ENCODE measurements at regions not wholly inside any gene's neighbourhood (a gene's known extent, or its start where the extent isn't known, plus 50 kb on each side); places are given as distances from the start of the nearest gene placed in this dataset.
A peak's percentile ranks its signal among the peaks of the same experiment; 100 is the strongest.

DNA sequence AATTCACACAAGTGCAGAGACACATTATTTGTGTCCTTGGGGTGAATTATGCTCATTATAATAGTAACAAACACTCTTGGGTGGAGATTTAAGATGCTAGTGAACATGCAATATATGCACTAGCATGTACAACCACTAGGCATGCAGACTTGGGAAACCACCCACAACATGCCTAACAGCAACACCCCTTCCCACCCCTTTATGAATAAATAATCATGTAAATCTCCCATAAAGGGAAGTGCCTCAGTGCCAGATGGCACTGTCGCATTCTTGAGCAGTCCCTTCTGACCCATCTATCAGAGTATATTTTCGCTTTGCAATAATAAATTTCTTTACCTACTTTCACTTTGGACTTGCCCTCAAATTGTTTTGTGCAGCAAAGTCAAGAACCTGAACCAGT lies 1362.2 kb downstream of the OLFM4 start:
- H3K4me3 ChIP-seq (ENCODE audit: low read depth, low read length) = no peak overlapping the region
- H3K27ac ChIP-seq (ENCODE audit: extremely low read depth, low read depth, low read length) = no peak overlapping the region
- no peaks in the 10 kb centered on the region for H3K4me1 ChIP-seq (ENCODE audit: control insufficient read depth, insufficient read depth, low read length)
- ChIA-PET POLR2A (no interaction called here), CTCF (no interaction called here)
- H3K36me3 ChIP-seq (ENCODE audit: control insufficient read depth in 2 of 2, insufficient read depth in 1 of 2, low read length in 2 of 2) = no peaks in the 10 kb centered on the region
- no peak for TF ChIP-seq ZNF157 (tag by site-specific recombination; IDR thresholded peaks at IDR 0.05)
- TF ChIP-seq ZNF335 (tag by site-specific recombination; conservative IDR thresholded peaks at IDR 0.05) = no peak
- no peaks in the 10 kb centered on the region for H3K9me3 ChIP-seq (ENCODE audit: control insufficient read depth, insufficient read depth, low read depth, low read length)

- H3K4me3 ChIP-seq (ENCODE audit: low read depth, low read length) = no peak overlapping the region
- H3K4me1 ChIP-seq (ENCODE audit: control insufficient read depth, insufficient read depth, low read length) = no peaks in the 10 kb centered on the region
- H3K9me3 ChIP-seq (ENCODE audit: control insufficient read depth, insufficient read depth, low read depth, low read length) = no peaks in the 10 kb centered on the region
- POLR2A ChIA-PET = no interaction called here
- H3K36me3 ChIP-seq (ENCODE audit: control insufficient read depth in 2 of 2, insufficient read depth in 1 of 2, low read length in 2 of 2) = no peaks in the 10 kb centered on the region
- H3K27ac ChIP-seq (ENCODE audit: extremely low read depth, low read depth, low read length) = no peak overlapping the region
- CTCF ChIA-PET = interaction anchor here (0.6 kb wide), 1 partner anchor 452 kb away, joined by 3 read pairs; no protein-coding TSS in a partner anchor
- TF ChIP-seq ZNF707 (tag by site-specific recombination; IDR thresholded peaks at IDR 0.05) (no peak), SETDB1 (IDR thresholded peaks at IDR 0.05; ENCODE audit: insufficient read length, low read length) (peak; percentile 47)
These were observed 1365.6 kb downstream of the OLFM4 start for GRCh38 chr13:54394085-54394700.

DNA sequence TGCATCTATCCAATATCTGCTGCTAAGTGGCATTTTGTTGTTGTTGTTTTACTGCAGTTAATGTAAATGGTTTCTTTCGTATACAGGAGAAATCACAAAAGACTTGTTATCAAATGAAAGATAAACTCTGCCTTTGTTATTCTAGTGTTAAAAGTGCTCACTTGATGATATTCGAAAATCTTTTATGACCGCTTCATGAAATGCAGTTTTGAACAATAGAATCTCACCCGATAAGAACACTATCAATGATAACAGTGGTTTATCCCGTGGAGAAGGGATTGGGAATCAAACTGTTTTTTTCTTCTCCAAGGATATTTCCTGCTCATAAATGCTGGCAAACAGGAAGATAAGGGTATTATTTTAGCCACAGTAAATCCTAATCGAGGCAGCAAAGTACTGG lies 1366.3 kb downstream of the OLFM4 start:
- Histone ChIP-seq H3K4me1 (ENCODE audit: control insufficient read depth, insufficient read depth, low read length) (no peaks in the 10 kb centered on the region), H3K27ac (ENCODE audit: extremely low read depth, low read depth, low read length) (no peak overlapping the region), H3K9me3 (ENCODE audit: control insufficient read depth, insufficient read depth, low read depth, low read length) (no peaks in the 10 kb centered on the region), H3K4me3 (ENCODE audit: low read depth, low read length) (no peak overlapping the region), H3K36me3 (ENCODE audit: control insufficient read depth in 2 of 2, insufficient read depth in 1 of 2, low read length in 2 of 2) (no peaks in the 10 kb centered on the region)
- POLR2A ChIA-PET = no interaction called here
- TF ChIP-seq TCF7L2 (IDR thresholded peaks at IDR 0.05; ENCODE audit: borderline replicate concordance, low read depth, low read length) = peak; percentile 51; the same call in 1 of the 2 replicates
- no peak for TF ChIP-seq ZNF214 (tag by site-specific recombination; IDR thresholded peaks at IDR 0.05; ENCODE audit: borderline replicate concordance)
- CTCF ChIA-PET = no interaction called here

DNA sequence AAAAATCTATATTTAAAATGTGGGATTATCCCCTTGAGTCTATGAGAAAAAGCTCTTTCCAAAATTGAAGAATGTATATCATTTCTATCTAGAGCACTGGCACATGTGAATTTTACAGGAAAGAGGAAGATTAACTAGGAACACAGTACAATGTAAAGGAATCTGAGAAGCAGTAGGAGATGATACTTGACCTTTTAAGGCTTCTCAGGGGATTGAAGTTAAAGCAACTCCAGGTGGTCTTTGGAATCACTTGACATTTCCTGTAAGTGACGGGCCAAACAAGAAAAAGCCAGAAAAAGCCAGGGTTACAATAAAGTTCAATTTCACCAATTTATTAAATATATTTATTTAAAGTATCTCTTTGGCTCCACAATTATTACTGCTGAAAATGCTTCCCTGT lies 1373.9 kb downstream of the OLFM4 start:
- CTCF ChIA-PET = no interaction called here
- no peaks in the 10 kb centered on the region for H3K36me3 ChIP-seq (ENCODE audit: control insufficient read depth in 2 of 2, insufficient read depth in 1 of 2, low read length in 2 of 2)

DNA sequence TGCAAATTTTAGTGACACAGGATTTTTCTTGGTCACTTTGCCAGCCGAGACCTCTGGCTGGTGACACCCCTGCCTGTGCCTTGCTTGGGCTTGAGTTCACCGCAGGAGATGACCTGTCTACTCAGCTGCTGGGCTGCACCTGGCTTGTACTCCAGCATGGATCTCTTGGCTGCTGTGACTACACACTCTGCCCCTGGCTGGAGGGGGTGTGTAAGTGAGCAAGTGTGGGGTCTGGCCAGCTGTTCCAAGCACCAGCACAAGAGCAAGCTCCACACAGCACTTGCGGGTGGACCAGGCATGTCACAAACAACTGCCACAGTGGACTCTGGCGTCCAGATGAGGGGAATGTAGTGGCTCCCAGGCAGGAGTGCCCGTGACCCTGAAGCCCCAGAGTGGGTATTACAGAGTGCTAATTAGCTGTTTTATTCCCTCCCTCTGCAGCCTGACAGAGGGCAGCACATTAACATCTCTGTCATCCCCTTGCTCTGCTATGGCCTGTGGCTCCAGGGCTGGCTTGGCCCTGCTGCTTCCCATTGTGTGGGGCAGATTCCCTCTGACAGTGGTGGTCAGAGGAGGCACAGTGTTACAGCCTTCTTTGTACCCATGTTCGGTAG lies 1387.2 kb downstream of the OLFM4 start:
- H3K27ac ChIP-seq (ENCODE audit: extremely low read depth, low read depth, low read length) = no peak overlapping the region
- ChIA-PET CTCF (no interaction called here), POLR2A (no interaction called here)
- no peaks in the 10 kb centered on the region for H3K36me3 ChIP-seq (ENCODE audit: control insufficient read depth in 2 of 2, insufficient read depth in 1 of 2, low read length in 2 of 2)
- no peak overlapping the region for H3K4me3 ChIP-seq (ENCODE audit: low read depth, low read length)
- H3K4me1 ChIP-seq (ENCODE audit: control insufficient read depth, insufficient read depth, low read length) = no peaks in the 10 kb centered on the region
- no peaks in the 10 kb centered on the region for H3K9me3 ChIP-seq (ENCODE audit: control insufficient read depth, insufficient read depth, low read depth, low read length)
- TF ChIP-seq ZNF768 (tag by site-specific recombination; IDR thresholded peaks at IDR 0.05) (no peak), ZNF26 (tag by site-specific recombination; IDR thresholded peaks at IDR 0.05) (no peak), ZNF132 (tag by site-specific recombination; IDR thresholded peaks at IDR 0.05; ENCODE audit: borderline replicate concordance) (no peak), ZNF211 (tag by site-specific recombination; IDR thresholded peaks at IDR 0.05; ENCODE audit: low read depth) (no peak), ZNF544 (tag by site-specific recombination; IDR thresholded peaks at IDR 0.05) (no peak), ZNF658 (tag by site-specific recombination; IDR thresholded peaks at IDR 0.05) (no peak), TSHZ1 (tag by site-specific recombination; IDR thresholded peaks at IDR 0.05; ENCODE audit: borderline replicate concordance) (no peak), ZNF610 (tag by site-specific recombination; IDR thresholded peaks at IDR 0.05; ENCODE audit: borderline replicate concordance) (no peak), ZNF16 (tag by site-specific recombination; IDR thresholded peaks at IDR 0.05; ENCODE audit: low read depth) (no peak), ZNF366 (tag by site-specific recombination; conservative IDR thresholded peaks at IDR 0.05) (no peak), ZIC2 (tag by site-specific recombination; IDR thresholded peaks at IDR 0.05) (no peak), ZNF837 (tag by site-specific recombination; IDR thresholded peaks at IDR 0.05) (no peak)

More for the DNA sequence above, 1373.9 kb downstream of the OLFM4 start:
- TF ChIP-seq BCL11B (tag by site-specific recombination; IDR thresholded peaks at IDR 0.05; ENCODE audit: low read depth) (no peak), ZNF391 (tag by site-specific recombination; IDR thresholded peaks at IDR 0.05; ENCODE audit: borderline replicate concordance, low read depth) (no peak), ZNF214 (tag by site-specific recombination; IDR thresholded peaks at IDR 0.05; ENCODE audit: borderline replicate concordance) (no peak), ZNF146 (tag by site-specific recombination; IDR thresholded peaks at IDR 0.05) (no peak), ZNF624 (tag by site-specific recombination; IDR thresholded peaks at IDR 0.05) (no peak), ZFP69B (tag by site-specific recombination; IDR thresholded peaks at IDR 0.05) (no peak), KLF7 (tag by site-specific recombination; IDR thresholded peaks at IDR 0.05; ENCODE audit: borderline replicate concordance) (no peak)
- no peak overlapping the region for H3K27ac ChIP-seq (ENCODE audit: extremely low read depth, low read depth, low read length)
- H3K4me1 ChIP-seq (ENCODE audit: control insufficient read depth, insufficient read depth, low read length) = no peaks in the 10 kb centered on the region
- H3K9me3 ChIP-seq (ENCODE audit: control insufficient read depth, insufficient read depth, low read depth, low read length) = no peaks in the 10 kb centered on the region
- no peak overlapping the region for H3K4me3 ChIP-seq (ENCODE audit: low read depth, low read length)
- POLR2A ChIA-PET = no interaction called here
